Fibroblast of lung (primary cell): ENCODE measurements at regions not wholly inside any gene's neighbourhood (a gene's known extent, or its start where the extent isn't known, plus 50 kb on each side); places are given as distances from the start of the nearest gene placed in this dataset.

Source experiments
- DNase-seq, 2 donors: peaks; one replicate each; pipeline versions ENCODE4 v3.0.0 to v3.0.0-alpha.2; 2010; ENCODE audit warnings: low read depth in 2 of 2
- H2AFZ ChIP-seq: 2 replicates; pipeline ENCODE4 v1.5.1; 2012; ENCODE audit warnings: low read length, control low read depth, inconsistent platforms
- H3K27ac ChIP-seq: 2 replicates; pipeline ENCODE4 v1.5.1; 2011; ENCODE audit warnings: low read length, control low read depth; ENCODE audit not compliant: insufficient read depth
- H3K27me3 ChIP-seq: 2 replicates; pipeline ENCODE4 v1.5.1; 2011; ENCODE audit warnings: mild to moderate bottlenecking, low read length; ENCODE audit not compliant: control insufficient read depth, insufficient read depth
- H3K36me3 ChIP-seq: 2 replicates; pipeline ENCODE4 v1.5.1; 2011; ENCODE audit warnings: low read length; ENCODE audit not compliant: control insufficient read depth, insufficient read depth
- H3K4me1 ChIP-seq: 2 replicates; pipeline ENCODE4 v1.5.1; 2011; ENCODE audit warnings: low read length; ENCODE audit not compliant: control insufficient read depth, insufficient read depth; ENCODE audit errors: extremely low read depth
- H3K4me2 ChIP-seq: 2 replicates; pipeline ENCODE4 v1.5.1; 2011; ENCODE audit warnings: low read length, control low read depth; ENCODE audit not compliant: insufficient read depth; ENCODE audit errors: extremely low read depth
- H3K4me3 ChIP-seq, 4 experiments: fragments of 200-600 bp in 1 of 4; sonication (generic) in 1 of 4; replicated peaks in 1 of 4; 2 replicates each; pipeline ENCODE4 v1.5.1; 2011 to 2016; ENCODE audit warnings: low read length in 4 of 4, low read depth in 3 of 4, mild to moderate bottlenecking in 3 of 4, control low read depth in 2 of 4, inconsistent platforms in 1 of 4, mixed read lengths in 1 of 4; ENCODE audit not compliant: insufficient read depth in 1 of 4; ENCODE audit errors: control extremely low read depth in 1 of 4
- H3K79me2 ChIP-seq: 2 replicates; pipeline ENCODE4 v1.5.1; 2012; ENCODE audit warnings: mild to moderate bottlenecking, low read length, inconsistent platforms; ENCODE audit not compliant: control insufficient read depth, insufficient read depth
- H3K9ac ChIP-seq: 2 replicates; pipeline ENCODE4 v1.5.1; 2011; ENCODE audit warnings: mild to moderate bottlenecking, low read length, control low read depth; ENCODE audit not compliant: insufficient read depth
- H3K9me3 ChIP-seq: 2 replicates; pipeline ENCODE4 v1.5.1; 2012; ENCODE audit warnings: low read depth, low read length; ENCODE audit not compliant: control insufficient read depth, insufficient read depth
- H4K20me1 ChIP-seq: 2 replicates; pipeline ENCODE4 v1.5.1; 2011; ENCODE audit warnings: low read length; ENCODE audit not compliant: control insufficient read depth, insufficient read depth; ENCODE audit errors: extremely low read depth
- EZH2 ChIP-seq: IDR thresholded peaks from 2 replicates; pipeline ENCODE4 v1.5.1; 2012; ENCODE audit warnings: low read length, control low read depth, mild to moderate bottlenecking; ENCODE audit errors: missing control alignments
- TF ChIP-seq, protein P1 (sequence below), 2 donors: IDR thresholded peaks in 1 of 2; conservative IDR thresholded peaks in 1 of 2; 1 replicate in 1 of 2; 2 replicates in 1 of 2; pipeline ENCODE4 v1.5.1; 2011 to 2012; ENCODE audit warnings: low read length in 2 of 2, control low read depth in 1 of 2, inconsistent platforms in 1 of 2, low read depth in 1 of 2, mild to moderate bottlenecking in 1 of 2

DNA sequence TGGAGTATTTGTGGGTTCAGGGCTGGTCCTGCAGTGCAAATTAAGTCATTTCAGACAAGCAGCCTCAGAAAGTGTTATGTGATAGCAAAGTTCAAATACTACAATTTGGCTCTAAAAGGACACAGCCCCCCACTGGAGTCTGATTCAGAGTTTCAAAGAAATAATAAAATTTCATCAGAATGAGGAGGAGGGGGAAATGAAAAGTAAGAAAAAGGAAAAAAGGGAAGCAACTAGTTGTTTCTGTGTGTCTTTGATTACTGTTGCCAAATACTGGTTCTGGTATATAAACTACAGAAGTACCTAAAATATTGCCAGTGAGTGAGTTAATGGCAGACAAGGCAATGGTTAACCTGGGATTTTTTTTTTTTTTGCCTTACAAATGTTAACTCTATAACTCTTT is 773.9 kb downstream of the BCL11A start:
- H3K9me3 ChIP-seq: no peaks in the 10 kb centered on the region
- no peak overlapping the region for H2AFZ ChIP-seq
- no peak for DNase-seq
- no peak for TF ChIP-seq EZH2
- TF ChIP-seq, protein P1, sequence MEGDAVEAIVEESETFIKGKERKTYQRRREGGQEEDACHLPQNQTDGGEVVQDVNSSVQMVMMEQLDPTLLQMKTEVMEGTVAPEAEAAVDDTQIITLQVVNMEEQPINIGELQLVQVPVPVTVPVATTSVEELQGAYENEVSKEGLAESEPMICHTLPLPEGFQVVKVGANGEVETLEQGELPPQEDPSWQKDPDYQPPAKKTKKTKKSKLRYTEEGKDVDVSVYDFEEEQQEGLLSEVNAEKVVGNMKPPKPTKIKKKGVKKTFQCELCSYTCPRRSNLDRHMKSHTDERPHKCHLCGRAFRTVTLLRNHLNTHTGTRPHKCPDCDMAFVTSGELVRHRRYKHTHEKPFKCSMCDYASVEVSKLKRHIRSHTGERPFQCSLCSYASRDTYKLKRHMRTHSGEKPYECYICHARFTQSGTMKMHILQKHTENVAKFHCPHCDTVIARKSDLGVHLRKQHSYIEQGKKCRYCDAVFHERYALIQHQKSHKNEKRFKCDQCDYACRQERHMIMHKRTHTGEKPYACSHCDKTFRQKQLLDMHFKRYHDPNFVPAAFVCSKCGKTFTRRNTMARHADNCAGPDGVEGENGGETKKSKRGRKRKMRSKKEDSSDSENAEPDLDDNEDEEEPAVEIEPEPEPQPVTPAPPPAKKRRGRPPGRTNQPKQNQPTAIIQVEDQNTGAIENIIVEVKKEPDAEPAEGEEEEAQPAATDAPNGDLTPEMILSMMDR (conservative IDR thresholded peaks at IDR 0.05 in 1 of 2, IDR thresholded peaks at IDR 0.05 in 1 of 2; ENCODE audit: low read depth in 1 of 2, low read length in 2 of 2): no peak
- no peaks in the 10 kb centered on the region for H4K20me1 ChIP-seq
- H3K4me1 ChIP-seq: no peaks in the 10 kb centered on the region
- H3K36me3 ChIP-seq: no peaks in the 10 kb centered on the region
- H3K27ac ChIP-seq: no peak overlapping the region
- no peaks in the 10 kb centered on the region for H3K27me3 ChIP-seq
- no peaks in the 10 kb centered on the region for H3K79me2 ChIP-seq
- no peak overlapping the region for H3K9ac ChIP-seq
- H3K4me2 ChIP-seq: no peak overlapping the region
- no peak overlapping the region for H3K4me3 ChIP-seq

DNA sequence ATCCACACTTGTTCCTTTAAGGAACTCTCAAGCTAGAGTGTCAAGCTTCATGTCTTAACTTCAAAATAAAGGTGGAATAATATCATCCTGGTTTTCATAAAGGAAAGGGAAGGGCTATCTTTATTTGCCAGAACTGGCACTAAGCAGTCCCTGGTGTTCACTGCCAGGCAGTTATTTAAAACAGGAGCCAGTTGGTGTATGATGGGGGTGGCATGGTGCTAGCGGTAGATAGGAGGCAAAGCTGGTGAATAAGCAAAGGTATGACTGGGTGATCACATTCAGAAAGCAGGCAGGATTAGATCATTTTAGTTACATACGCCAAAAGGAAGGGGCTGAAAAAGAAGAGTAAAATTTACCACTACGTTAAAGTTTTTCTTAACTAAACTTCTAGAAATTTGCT is 776.3 kb downstream of the BCL11A start:
- no peak for DNase-seq
- Histone ChIP-seq H3K36me3 (no peaks in the 10 kb centered on the region), H3K4me2 (no peak overlapping the region), H4K20me1 (no peaks in the 10 kb centered on the region), H3K4me3 (no peak overlapping the region), H3K79me2 (no peaks in the 10 kb centered on the region), H2AFZ (no peak overlapping the region), H3K9me3 (no peaks in the 10 kb centered on the region), H3K27ac (no peak overlapping the region), H3K27me3 (no peaks in the 10 kb centered on the region), H3K4me1 (no peaks in the 10 kb centered on the region), H3K9ac (no peak overlapping the region)
- TF ChIP-seq EZH2: no peak
- TF ChIP-seq, protein P1 (conservative IDR thresholded peaks at IDR 0.05 in 1 of 2, IDR thresholded peaks at IDR 0.05 in 1 of 2; ENCODE audit: low read depth in 1 of 2, low read length in 2 of 2): no peak

DNA sequence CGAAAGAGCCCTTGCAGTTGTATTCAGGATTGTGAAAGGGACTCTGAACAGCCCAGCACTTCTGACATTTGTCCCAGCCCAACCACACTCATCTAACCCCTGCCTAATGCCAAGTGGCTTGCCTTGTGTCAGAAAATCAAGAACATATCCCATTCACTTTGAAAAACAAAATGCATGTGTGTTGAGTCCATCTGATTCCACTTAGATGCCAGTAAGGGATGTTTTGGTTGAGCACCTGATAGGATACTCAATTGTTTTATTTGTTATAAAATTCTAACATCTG is 776.8 kb downstream of the BCL11A start:
- Histone ChIP-seq H3K9ac (no peak overlapping the region), H3K4me2 (no peak overlapping the region), H3K4me1 (no peaks in the 10 kb centered on the region), H4K20me1 (no peaks in the 10 kb centered on the region), H2AFZ (no peak overlapping the region), H3K9me3 (no peaks in the 10 kb centered on the region), H3K27ac (no peak overlapping the region), H3K27me3 (no peaks in the 10 kb centered on the region), H3K79me2 (no peaks in the 10 kb centered on the region), H3K36me3 (no peaks in the 10 kb centered on the region), H3K4me3 (no peak overlapping the region)
- no peak for DNase-seq
- no peak for TF ChIP-seq EZH2
- TF ChIP-seq, protein P1 (conservative IDR thresholded peaks at IDR 0.05 in 1 of 2, IDR thresholded peaks at IDR 0.05 in 1 of 2; ENCODE audit: low read depth in 1 of 2, low read length in 2 of 2): no peak
